ENCODE measurements at regions not wholly inside any gene's neighbourhood (a gene's known extent, or its start where the extent isn't known, plus 50 kb on each side); places are given as distances from the start of the nearest gene placed in this dataset.
"Not testable (repeated sequence)": the region's sequence is repeated elsewhere in the genome, so short reads cannot be mapped to it uniquely, and the experiment has no call there.

DNA sequence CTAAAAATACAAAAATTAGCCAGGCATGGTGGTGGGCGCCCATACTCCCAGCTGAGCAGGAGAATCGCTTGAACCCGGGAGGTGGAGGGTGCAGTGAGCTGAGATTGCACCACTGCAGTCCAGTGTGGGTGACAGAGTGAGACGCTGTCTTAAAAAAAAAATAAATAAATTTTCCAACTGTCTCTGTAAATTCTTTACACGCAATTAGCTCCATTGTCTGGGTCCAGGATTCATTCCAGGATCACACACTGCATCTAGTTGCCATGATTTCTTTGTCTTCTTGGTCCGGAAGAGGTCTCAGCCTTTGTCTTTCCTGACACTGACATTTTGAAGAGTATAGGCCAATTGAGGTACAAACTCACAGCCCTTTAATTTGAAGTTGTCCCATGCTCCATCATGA, 167.6 kb upstream of the NYAP2 start (continued):
- TF ChIP-seq ZNF529 (tag by site-specific recombination; IDR thresholded peaks at IDR 0.05; ENCODE audit: insufficient replicate concordance): no peak
- TF ChIP-seq ZNF121 (tag by site-specific recombination; IDR thresholded peaks at IDR 0.05): no peak
- TF ChIP-seq GLIS2 (tag by site-specific recombination; IDR thresholded peaks at IDR 0.05): no peak
- TF ChIP-seq YY2 (tag by site-specific recombination; IDR thresholded peaks at IDR 0.05): no peak
- TF ChIP-seq ZNF626 (tag by site-specific recombination; IDR thresholded peaks at IDR 0.05): no peak
- TF ChIP-seq ZBTB20 (tag by site-specific recombination; IDR thresholded peaks at IDR 0.05): no peak
- no peak for TF ChIP-seq FEZF1 (tag by site-specific recombination; IDR thresholded peaks at IDR 0.05)
- TF ChIP-seq, protein P1, sequence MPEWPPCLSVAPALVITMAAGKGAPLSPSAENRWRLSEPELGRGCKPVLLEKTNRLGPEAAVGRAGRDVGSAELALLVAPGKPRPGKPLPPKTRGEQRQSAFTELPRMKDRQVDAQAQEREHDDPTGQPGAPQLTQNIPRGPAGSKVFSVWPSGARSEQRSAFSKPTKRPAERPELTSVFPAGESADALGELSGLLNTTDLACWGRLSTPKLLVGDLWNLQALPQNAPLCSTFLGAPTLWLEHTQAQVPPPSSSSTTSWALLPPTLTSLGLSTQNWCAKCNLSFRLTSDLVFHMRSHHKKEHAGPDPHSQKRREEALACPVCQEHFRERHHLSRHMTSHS (tag by site-specific recombination; IDR thresholded peaks at IDR 0.05): no peak

DNA sequence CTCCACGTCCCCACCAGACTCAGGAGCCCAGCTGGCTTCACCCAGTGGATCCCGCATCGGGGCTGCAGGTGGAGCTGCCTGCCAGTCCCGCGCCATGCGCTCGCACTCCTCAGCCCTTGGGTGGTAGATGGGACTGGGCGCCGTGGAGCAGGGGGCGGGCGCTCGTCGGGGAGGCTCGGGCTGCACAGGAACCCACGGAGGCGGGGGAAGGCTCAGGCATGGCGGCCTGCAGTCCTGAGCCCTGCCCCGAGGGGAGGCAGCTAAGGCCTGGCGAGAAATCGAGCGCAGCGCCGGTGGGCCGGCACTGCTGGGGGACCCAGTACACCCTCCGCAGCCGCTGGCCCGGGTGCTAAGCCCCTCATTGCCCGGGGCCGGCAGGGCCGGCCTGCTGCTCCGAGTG, 170.2 kb upstream of the NYAP2 start:
- CTCF ChIA-PET: interaction anchor here (1.1 kb wide), 1 partner anchor 53 kb away, joined by 4 read pairs; no protein-coding TSS in a partner anchor

DNA sequence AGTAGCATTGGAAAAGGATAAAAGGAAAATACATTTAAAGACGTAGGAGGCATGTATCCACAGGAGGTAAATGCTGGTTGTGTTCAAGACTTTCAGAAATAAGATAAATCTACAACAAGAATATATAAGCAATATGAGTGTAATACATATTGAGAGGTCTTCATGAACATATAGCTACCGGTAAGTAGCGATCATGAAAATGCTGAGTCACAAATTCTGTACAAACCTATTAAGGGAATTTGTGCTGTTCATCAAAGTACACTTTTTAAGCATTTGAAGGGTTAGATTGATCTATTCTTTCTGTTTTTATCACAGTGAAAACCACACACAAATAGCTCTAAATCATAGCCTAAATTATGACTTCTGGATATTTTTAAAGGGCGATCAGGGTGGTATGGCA, 173.1 kb upstream of the NYAP2 start:
- H3K4me1 ChIP-seq (ENCODE audit: control insufficient read depth, insufficient read depth, low read length): no peaks in the 10 kb centered on the region
- H3K9me3 ChIP-seq (ENCODE audit: control insufficient read depth, insufficient read depth, low read depth, low read length): no peaks in the 10 kb centered on the region
- H3K36me3 ChIP-seq (ENCODE audit: control insufficient read depth in 2 of 2, insufficient read depth in 1 of 2, low read length in 2 of 2): no peaks in the 10 kb centered on the region
- TF ChIP-seq ZBTB21 (tag by site-specific recombination; IDR thresholded peaks at IDR 0.05) (no peak), SP2 (tag by site-specific recombination; IDR thresholded peaks at IDR 0.05) (no peak), ZNF248 (tag by site-specific recombination; IDR thresholded peaks at IDR 0.05) (no peak), ZNF239 (tag by site-specific recombination; IDR thresholded peaks at IDR 0.05) (no peak), ZNF792 (tag by site-specific recombination; IDR thresholded peaks at IDR 0.05) (no peak), ZNF146 (tag by site-specific recombination; IDR thresholded peaks at IDR 0.05) (no peak), ZNF350 (tag by site-specific recombination; IDR thresholded peaks at IDR 0.05) (no peak), ZNF140 (tag by site-specific recombination; IDR thresholded peaks at IDR 0.05) (no peak)
- TF ChIP-seq, protein P2, sequence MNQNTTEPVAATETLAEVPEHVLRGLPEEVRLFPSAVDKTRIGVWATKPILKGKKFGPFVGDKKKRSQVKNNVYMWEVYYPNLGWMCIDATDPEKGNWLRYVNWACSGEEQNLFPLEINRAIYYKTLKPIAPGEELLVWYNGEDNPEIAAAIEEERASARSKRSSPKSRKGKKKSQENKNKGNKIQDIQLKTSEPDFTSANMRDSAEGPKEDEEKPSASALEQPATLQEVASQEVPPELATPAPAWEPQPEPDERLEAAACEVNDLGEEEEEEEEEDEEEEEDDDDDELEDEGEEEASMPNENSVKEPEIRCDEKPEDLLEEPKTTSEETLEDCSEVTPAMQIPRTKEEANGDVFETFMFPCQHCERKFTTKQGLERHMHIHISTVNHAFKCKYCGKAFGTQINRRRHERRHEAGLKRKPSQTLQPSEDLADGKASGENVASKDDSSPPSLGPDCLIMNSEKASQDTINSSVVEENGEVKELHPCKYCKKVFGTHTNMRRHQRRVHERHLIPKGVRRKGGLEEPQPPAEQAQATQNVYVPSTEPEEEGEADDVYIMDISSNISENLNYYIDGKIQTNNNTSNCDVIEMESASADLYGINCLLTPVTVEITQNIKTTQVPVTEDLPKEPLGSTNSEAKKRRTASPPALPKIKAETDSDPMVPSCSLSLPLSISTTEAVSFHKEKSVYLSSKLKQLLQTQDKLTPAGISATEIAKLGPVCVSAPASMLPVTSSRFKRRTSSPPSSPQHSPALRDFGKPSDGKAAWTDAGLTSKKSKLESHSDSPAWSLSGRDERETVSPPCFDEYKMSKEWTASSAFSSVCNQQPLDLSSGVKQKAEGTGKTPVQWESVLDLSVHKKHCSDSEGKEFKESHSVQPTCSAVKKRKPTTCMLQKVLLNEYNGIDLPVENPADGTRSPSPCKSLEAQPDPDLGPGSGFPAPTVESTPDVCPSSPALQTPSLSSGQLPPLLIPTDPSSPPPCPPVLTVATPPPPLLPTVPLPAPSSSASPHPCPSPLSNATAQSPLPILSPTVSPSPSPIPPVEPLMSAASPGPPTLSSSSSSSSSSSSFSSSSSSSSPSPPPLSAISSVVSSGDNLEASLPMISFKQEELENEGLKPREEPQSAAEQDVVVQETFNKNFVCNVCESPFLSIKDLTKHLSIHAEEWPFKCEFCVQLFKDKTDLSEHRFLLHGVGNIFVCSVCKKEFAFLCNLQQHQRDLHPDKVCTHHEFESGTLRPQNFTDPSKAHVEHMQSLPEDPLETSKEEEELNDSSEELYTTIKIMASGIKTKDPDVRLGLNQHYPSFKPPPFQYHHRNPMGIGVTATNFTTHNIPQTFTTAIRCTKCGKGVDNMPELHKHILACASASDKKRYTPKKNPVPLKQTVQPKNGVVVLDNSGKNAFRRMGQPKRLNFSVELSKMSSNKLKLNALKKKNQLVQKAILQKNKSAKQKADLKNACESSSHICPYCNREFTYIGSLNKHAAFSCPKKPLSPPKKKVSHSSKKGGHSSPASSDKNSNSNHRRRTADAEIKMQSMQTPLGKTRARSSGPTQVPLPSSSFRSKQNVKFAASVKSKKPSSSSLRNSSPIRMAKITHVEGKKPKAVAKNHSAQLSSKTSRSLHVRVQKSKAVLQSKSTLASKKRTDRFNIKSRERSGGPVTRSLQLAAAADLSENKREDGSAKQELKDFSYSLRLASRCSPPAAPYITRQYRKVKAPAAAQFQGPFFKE (tag by site-specific recombination; IDR thresholded peaks at IDR 0.05; ENCODE audit: borderline replicate concordance): no peak
- TF ChIP-seq, protein P3, sequence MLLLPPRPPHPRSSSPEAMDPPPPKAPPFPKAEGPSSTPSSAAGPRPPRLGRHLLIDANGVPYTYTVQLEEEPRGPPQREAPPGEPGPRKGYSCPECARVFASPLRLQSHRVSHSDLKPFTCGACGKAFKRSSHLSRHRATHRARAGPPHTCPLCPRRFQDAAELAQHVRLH (tag by site-specific recombination; IDR thresholded peaks at IDR 0.05): no peak
- H3K4me3 ChIP-seq (ENCODE audit: low read depth, low read length): no peak overlapping the region
- ChIA-PET CTCF (no interaction called here), POLR2A (no interaction called here)
- H3K27ac ChIP-seq (ENCODE audit: extremely low read depth, low read depth, low read length): no peak overlapping the region

More for the DNA sequence above, 170.2 kb upstream of the NYAP2 start:
- H3K4me3 ChIP-seq (ENCODE audit: low read depth, low read length); H3K9me3 ChIP-seq (ENCODE audit: control insufficient read depth, insufficient read depth, low read depth, low read length); H3K4me1 ChIP-seq (ENCODE audit: control insufficient read depth, insufficient read depth, low read length); H3K36me3 ChIP-seq (ENCODE audit: control insufficient read depth in 2 of 2, insufficient read depth in 1 of 2, low read length in 2 of 2); POLR2A ChIA-PET; H3K27ac ChIP-seq (ENCODE audit: extremely low read depth, low read depth, low read length): not testable (repeated sequence)

All from HEK293 (cell line).